Panc1 (cell line): ENCODE measurements at regions not wholly inside any gene's neighbourhood (a gene's known extent, or its start where the extent isn't known, plus 50 kb on each side); places are given as distances from the start of the nearest gene placed in this dataset.

Experiments used
- ATAC-seq: fragments of 200-7000 bp; cut with Tn5 transposase; 2 replicates; pipeline ENCODE4 v1.9.1; 2020; ENCODE audit warnings: mild to moderate bottlenecking, moderate library complexity
- BruUV-seq: library from RNA; stranded (reverse); fragments of 400-500 nt; replicated peaks from 2 replicates; lab custom pipeline; 2021; lab: Mats Ljungman, UMichigan
- CTCF ChIA-PET: fragments of 300-600 bp; sonication (Branson Sonifier 250); formaldehyde crosslinking; loops from one replicate; lab custom pipeline; 2022; ENCODE audit warnings: antibody characterized with exemption; lab: Charles Lee
- POLR2A ChIA-PET: fragments of 300-600 bp; sonication (Branson Sonifier 250); formaldehyde crosslinking; loops from one replicate; lab custom pipeline; 2022; ENCODE audit warnings: antibody characterized with exemption; lab: Charles Lee
- DNase-seq: peaks from one replicate; pipeline ENCODE4 v3.0.0-alpha.2; 2010; ENCODE audit warnings: low read depth, low spot score
- H3K27ac ChIP-seq: 2 replicates; pipeline ENCODE4 v1.5.1; 2011; ENCODE audit warnings: mild to moderate bottlenecking, low read length, inconsistent platforms
- H3K27me3 ChIP-seq: fragments of 200-500 bp; sonication (Bioruptor generic); 2 replicates; pipeline ENCODE4 v1.6.0; 2014; ENCODE audit warnings: low read length, inconsistent platforms; ENCODE audit not compliant: control insufficient read depth, insufficient read depth
- H3K36me3 ChIP-seq: fragments of 200-500 bp; sonication (Bioruptor generic); 2 replicates; pipeline ENCODE4 v1.5.1; 2014; ENCODE audit warnings: inconsistent platforms, mild to moderate bottlenecking, low read length, moderate library complexity; ENCODE audit not compliant: control insufficient read depth, insufficient read depth
- H3K4me1 ChIP-seq: 2 replicates; pipeline ENCODE4 v1.5.1; 2011; ENCODE audit warnings: inconsistent platforms, mild to moderate bottlenecking, low read length, moderate library complexity; ENCODE audit not compliant: control insufficient read depth, insufficient read depth
- H3K4me3 ChIP-seq, 2 experiments: 2 replicates each; pipeline ENCODE4 v1.5.1; 2011 to 2012; ENCODE audit warnings: low read depth in 2 of 2, low read length in 2 of 2, mild to moderate bottlenecking in 2 of 2, inconsistent platforms in 1 of 2, moderate library complexity in 1 of 2
- H3K9me3 ChIP-seq: fragments of 200-500 bp; sonication (Bioruptor generic); 2 replicates; pipeline ENCODE4 v1.5.1; 2014; ENCODE audit warnings: low read depth, mild to moderate bottlenecking, inconsistent platforms, low read length, moderate library complexity; ENCODE audit not compliant: control insufficient read depth, insufficient read depth
- POLR2AphosphoS5 ChIP-seq: IDR thresholded peaks from 2 replicates; pipeline ENCODE4 v1.6.1; 2012; ENCODE audit warnings: mild to moderate bottlenecking, low read depth, low read length, moderate library complexity
- SIN3A ChIP-seq: IDR thresholded peaks from 2 replicates; pipeline ENCODE4 v1.6.1; 2012; ENCODE audit warnings: low read depth, mild to moderate bottlenecking, low read length, moderate library complexity, borderline replicate concordance; ENCODE audit not compliant: insufficient read depth
- TCF7L2 ChIP-seq: IDR thresholded peaks from 2 replicates; pipeline ENCODE4 v1.6.1; 2011; ENCODE audit warnings: mild to moderate bottlenecking, low read depth, low read length, inconsistent platforms
- in situ Hi-C: cut with HindIII; loops from 2 replicates; pipeline ENCODE4 v1.10.0; 2016; ENCODE audit warnings: low sequenced_read_pairs, low pct_unique_long_range_greater_than_20kb
- intact Hi-C: fragments of 100-400 bp; cut with micrococcal nuclease; formaldehyde crosslinking; loops from one replicate; pipeline ENCODE4 v1.10.0; 2022; ENCODE audit not compliant: unreplicated experiment
- TF ChIP-seq, protein P1 (sequence below): fragments of 450-650 bp; IDR thresholded peaks from 2 replicates; pipeline ENCODE4 v1.5.1; 2017; ENCODE audit warnings: mild to moderate bottlenecking
- TF ChIP-seq, protein P2 (sequence below), 2 experiments: IDR thresholded peaks; 2 replicates each; pipeline ENCODE4 v1.6.1; 2011 to 2012; ENCODE audit warnings: low read depth in 2 of 2, control low read depth in 1 of 2, low read length in 1 of 2, mild to moderate bottlenecking in 1 of 2, moderate library complexity in 1 of 2; ENCODE audit not compliant: insufficient read depth in 1 of 2

DNA sequence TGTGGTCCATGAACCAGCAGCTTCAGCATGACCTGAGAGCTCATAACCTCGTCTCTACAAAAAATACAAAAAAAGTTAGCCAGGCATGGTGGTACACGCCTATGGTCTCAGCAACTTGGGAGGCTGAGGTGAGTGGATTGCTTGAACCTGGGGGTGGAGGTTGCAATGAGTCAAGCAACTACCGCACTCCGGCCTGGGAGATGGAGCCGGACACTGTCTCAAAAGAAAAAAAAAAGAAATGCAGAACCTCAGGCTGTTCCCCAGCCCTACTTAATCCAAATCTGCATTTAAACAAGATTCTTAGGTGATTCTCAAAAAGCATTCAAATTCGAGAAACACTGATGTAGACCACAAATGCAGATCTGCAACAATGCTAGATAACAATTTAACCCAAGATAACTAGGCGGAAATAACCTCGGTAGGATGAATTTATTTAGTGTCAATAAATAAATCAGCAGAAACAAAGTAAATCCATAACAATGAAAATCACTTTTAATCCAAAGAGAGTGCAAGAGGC, 203.5 kb downstream of the SP3 start:
- in situ Hi-C loops (no loop called here), intact Hi-C loops (no loop called here)
- TF ChIP-seq, protein P1, sequence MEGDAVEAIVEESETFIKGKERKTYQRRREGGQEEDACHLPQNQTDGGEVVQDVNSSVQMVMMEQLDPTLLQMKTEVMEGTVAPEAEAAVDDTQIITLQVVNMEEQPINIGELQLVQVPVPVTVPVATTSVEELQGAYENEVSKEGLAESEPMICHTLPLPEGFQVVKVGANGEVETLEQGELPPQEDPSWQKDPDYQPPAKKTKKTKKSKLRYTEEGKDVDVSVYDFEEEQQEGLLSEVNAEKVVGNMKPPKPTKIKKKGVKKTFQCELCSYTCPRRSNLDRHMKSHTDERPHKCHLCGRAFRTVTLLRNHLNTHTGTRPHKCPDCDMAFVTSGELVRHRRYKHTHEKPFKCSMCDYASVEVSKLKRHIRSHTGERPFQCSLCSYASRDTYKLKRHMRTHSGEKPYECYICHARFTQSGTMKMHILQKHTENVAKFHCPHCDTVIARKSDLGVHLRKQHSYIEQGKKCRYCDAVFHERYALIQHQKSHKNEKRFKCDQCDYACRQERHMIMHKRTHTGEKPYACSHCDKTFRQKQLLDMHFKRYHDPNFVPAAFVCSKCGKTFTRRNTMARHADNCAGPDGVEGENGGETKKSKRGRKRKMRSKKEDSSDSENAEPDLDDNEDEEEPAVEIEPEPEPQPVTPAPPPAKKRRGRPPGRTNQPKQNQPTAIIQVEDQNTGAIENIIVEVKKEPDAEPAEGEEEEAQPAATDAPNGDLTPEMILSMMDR = no peak
- TF ChIP-seq TCF7L2 (no peak), POLR2AphosphoS5 (no peak), SIN3A (no peak)
- TF ChIP-seq, protein P2, sequence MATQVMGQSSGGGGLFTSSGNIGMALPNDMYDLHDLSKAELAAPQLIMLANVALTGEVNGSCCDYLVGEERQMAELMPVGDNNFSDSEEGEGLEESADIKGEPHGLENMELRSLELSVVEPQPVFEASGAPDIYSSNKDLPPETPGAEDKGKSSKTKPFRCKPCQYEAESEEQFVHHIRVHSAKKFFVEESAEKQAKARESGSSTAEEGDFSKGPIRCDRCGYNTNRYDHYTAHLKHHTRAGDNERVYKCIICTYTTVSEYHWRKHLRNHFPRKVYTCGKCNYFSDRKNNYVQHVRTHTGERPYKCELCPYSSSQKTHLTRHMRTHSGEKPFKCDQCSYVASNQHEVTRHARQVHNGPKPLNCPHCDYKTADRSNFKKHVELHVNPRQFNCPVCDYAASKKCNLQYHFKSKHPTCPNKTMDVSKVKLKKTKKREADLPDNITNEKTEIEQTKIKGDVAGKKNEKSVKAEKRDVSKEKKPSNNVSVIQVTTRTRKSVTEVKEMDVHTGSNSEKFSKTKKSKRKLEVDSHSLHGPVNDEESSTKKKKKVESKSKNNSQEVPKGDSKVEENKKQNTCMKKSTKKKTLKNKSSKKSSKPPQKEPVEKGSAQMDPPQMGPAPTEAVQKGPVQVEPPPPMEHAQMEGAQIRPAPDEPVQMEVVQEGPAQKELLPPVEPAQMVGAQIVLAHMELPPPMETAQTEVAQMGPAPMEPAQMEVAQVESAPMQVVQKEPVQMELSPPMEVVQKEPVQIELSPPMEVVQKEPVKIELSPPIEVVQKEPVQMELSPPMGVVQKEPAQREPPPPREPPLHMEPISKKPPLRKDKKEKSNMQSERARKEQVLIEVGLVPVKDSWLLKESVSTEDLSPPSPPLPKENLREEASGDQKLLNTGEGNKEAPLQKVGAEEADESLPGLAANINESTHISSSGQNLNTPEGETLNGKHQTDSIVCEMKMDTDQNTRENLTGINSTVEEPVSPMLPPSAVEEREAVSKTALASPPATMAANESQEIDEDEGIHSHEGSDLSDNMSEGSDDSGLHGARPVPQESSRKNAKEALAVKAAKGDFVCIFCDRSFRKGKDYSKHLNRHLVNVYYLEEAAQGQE (IDR thresholded peaks at IDR 0.05; ENCODE audit: insufficient read depth in 1 of 2, low read depth in 2 of 2, low read length in 1 of 2) = no peak
- ATAC-seq (no peak), DNase-seq (no peak)
- ChIA-PET CTCF (interaction anchor here (0.6 kb wide), 1 partner anchor 281 kb away, joined by 3 read pairs; no protein-coding TSS in a partner anchor), POLR2A (no interaction called here)
- Histone ChIP-seq H3K9me3 (no peaks in the 10 kb centered on the region), H3K4me1 (no peaks in the 10 kb centered on the region), H3K4me3 (no peak overlapping the region), H3K36me3 (no peaks in the 10 kb centered on the region), H3K27ac (no peak overlapping the region), H3K27me3 (no peaks in the 10 kb centered on the region)
- no TSS peak for BruUV-seq

DNA sequence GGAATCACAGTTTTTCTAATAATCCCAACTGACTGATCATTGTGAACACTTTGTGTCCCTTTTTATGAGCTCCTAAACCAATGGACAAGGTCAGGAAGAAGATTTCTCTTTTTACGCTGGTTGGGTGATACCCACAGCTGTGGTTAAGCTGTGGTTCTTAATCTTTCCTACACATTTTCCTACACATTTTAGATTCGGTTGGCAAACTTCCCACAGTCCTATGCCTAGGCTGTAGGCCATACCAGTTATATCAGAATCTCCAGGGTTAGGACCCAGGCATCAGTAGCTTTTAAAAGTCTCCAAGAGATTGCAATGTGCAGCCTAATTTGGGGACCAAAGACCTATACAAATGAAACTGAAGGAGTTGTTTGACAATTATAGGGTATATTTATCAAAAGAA, 203.0 kb downstream of the SP3 start:
- in situ Hi-C loops = no loop called here
- ChIA-PET CTCF (no interaction called here), POLR2A (no interaction called here)
- no TSS peak for BruUV-seq
- H3K27ac ChIP-seq = no peak overlapping the region
- H3K9me3 ChIP-seq = no peaks in the 10 kb centered on the region
- H3K27me3 ChIP-seq = no peaks in the 10 kb centered on the region
- TF ChIP-seq TCF7L2 = no peak
- no peak for TF ChIP-seq SIN3A
- TF ChIP-seq, protein P1 = no peak
- no peak for TF ChIP-seq POLR2AphosphoS5
- TF ChIP-seq, protein P2 (IDR thresholded peaks at IDR 0.05; ENCODE audit: insufficient read depth in 1 of 2, low read depth in 2 of 2, low read length in 1 of 2) = no peak
- H3K36me3 ChIP-seq = no peaks in the 10 kb centered on the region
- no peak for ATAC-seq
- intact Hi-C loops = no loop called here
- H3K4me1 ChIP-seq = no peaks in the 10 kb centered on the region
- H3K4me3 ChIP-seq = no peak overlapping the region
- no peak for DNase-seq
